Choroid plexus epithelial cell (primary cell): ENCODE measurements at regions not wholly inside any gene's neighbourhood (a gene's known extent, or its start where the extent isn't known, plus 50 kb on each side); places are given as distances from the start of the nearest gene placed in this dataset.

Experiments used
- DNase-seq: peaks from one replicate; pipeline ENCODE4 v3.0.0-alpha.2; 2010; ENCODE audit warnings: low read depth
- H3K4me3 ChIP-seq: 2 replicates; pipeline ENCODE4 v1.5.1; 2011; ENCODE audit warnings: low read depth, mild to moderate bottlenecking, control low read depth, low read length, moderate library complexity
- TF ChIP-seq, protein P1 (sequence below): conservative IDR thresholded peaks from 2 replicates; pipeline ENCODE4 v1.5.1; 2011; ENCODE audit warnings: low read depth, mild to moderate bottlenecking, control low read depth, inconsistent platforms, low read length, moderate library complexity

DNA sequence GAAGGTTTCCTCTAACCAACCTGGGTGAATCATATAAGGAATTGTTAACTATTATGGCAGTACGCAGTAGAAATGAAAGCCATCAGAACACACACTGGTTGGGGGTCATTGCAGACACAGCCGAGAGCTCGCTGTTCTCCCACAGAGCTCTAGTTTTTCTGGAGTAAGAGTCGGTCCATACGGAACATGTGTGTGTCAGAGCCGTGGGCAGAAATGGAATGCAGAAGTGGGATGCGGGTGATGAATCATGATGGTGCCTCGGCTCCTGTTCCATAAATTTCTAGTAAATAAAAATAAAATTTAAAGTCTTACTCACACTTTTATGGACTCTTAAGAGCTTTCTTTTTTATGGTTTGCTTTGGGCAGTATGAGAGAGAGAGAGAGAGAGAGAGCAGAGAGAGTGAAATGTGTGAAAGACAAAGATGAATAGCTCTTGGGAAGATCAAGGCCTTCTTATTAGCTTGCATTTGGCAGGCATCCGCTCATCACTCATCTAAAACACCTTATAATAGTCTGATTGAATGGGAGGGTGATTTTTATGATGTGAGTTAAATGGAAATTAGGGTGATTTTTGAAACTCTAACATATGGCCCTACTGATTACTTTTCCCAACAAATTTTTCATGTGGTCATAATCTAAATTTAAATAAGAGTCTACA, 98.8 kb upstream of the PFKP start:
- TF ChIP-seq, protein P1, sequence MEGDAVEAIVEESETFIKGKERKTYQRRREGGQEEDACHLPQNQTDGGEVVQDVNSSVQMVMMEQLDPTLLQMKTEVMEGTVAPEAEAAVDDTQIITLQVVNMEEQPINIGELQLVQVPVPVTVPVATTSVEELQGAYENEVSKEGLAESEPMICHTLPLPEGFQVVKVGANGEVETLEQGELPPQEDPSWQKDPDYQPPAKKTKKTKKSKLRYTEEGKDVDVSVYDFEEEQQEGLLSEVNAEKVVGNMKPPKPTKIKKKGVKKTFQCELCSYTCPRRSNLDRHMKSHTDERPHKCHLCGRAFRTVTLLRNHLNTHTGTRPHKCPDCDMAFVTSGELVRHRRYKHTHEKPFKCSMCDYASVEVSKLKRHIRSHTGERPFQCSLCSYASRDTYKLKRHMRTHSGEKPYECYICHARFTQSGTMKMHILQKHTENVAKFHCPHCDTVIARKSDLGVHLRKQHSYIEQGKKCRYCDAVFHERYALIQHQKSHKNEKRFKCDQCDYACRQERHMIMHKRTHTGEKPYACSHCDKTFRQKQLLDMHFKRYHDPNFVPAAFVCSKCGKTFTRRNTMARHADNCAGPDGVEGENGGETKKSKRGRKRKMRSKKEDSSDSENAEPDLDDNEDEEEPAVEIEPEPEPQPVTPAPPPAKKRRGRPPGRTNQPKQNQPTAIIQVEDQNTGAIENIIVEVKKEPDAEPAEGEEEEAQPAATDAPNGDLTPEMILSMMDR, result no peak
- H3K4me3 ChIP-seq, result no peak overlapping the region
- peak; percentile 31 for DNase-seq

DNA sequence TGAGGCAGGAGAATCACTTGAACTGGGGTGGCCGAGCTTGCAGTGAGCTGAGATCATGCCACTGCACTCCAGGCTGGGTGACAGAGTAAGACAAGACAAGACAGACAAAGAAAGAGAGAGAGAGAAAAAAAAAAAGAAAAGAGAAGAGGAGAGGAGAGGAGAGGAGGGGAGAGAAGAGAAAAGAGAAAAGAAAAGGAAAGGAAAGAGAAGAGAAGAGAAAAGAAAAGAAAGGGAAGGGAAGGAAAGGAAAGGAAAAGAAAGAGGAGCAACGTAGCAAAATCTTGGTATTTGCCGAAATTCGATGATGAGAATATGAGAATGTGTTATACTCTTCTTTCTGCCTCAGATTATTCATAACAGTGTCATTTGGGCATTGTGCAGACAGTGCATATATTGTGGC, 101.2 kb upstream of the PFKP start:
- DNase-seq, result no peak
- H3K4me3 ChIP-seq, result no peak overlapping the region
- TF ChIP-seq, protein P1, result no peak

DNA sequence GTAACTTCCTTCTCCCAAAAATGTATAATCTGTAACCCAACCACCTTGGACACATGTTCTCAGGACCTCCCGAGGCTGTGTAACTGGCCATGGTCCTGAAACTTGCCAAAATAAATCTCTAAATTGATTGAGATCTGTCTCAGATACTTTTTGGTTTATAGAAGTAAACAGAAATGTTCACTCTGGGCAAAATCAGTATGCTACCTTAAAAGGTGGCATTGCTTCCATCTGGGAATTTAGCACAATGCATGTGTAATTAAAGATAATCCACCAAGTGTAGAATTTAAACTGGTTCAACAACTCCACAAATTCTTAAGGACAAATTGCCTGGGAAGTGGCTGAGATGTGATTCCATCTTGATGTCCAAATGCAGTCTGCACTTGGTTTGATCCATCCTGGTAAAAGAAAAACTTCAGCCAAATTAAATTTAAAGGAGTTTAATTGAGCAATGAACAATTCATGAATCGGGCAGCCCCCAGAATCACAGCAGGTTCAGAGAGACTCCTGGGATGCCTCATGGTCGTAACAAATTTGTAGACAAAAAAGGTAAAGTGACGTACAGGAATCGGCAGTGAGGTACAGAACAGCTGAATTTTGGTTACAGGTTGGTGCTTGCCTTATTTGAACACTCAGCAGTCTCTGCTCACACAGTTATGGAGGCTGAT, 102.6 kb upstream of the PFKP start:
- TF ChIP-seq, protein P1, result no peak
- peak; percentile 15 for DNase-seq
- H3K4me3 ChIP-seq, result no peak overlapping the region

DNA sequence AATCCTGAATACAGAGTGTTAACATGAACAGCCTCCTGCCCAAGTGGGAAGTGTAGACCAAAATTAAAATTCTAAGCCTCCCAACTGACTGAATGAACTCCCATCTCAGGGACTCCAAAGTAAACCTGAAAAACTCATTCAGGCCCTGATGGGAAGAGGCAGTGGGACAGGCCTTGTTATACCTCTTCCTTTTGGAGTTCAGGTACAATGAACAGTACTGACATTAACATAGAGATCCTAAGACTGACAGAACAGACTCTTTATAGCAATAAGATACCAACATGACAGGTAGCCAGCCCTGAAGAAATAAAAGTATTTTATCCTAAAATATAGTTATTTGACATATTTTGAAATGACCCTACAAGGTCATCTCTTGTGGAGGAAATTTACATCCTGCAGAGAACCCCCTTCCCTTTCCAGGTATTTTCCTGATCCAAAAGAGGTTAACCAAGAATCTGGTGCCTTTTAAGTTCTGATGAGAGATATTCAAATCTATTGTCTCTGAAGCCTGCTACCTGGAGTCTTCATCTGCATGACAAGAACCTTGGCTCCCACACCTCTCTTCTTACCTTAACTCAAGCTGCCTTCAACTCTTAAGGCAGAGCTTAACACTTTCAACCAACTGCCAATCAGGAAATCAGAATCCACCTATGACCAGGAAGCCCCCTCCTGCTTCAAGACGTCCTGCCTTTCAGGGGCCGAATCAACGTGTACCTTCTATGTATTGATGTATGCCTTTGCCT, 103.3 kb upstream of the PFKP start:
- H3K4me3 ChIP-seq, result no peak overlapping the region
- TF ChIP-seq, protein P1, result no peak
- DNase-seq, result no peak

DNA sequence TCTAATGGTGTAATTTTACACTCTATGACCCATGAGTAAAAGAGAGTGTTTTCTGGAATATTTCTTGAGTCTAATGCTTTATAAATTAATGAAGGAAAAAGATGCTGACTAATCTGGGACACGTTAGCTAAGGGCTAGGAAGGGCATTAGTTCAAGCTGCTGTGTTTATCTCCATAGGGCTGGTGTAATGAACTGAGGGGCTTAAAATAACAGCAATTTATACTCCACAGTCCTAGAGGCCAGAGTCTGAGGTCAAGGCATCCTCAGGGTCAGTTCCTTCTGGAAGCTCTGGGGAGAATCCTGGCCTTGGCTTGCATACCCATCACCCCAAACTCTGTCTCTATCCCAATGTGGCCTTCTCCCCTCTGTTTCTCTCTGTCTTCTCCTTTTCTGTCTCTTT, 105.2 kb upstream of the PFKP start:
- no peak for DNase-seq
- no peak overlapping the region for H3K4me3 ChIP-seq
- TF ChIP-seq, protein P1, result no peak

DNA sequence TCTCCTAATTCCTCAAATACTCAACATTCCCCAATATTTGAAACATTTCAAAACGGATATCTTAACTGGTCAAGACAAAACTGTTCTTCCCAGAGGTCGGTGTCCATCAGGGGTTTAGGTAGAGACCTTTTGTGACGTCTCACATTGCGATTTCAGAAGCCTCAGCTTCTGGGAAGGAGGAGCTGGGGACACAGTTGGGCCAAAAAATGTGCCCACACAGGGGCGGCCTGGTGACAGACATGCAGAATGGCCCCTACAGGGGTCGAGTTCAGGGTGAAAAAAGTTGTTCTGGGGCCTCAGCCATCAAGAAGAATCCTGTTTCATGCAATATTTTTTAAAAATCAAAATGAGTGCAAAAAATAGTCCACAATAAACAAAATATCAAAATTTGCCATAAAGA, 108.7 kb upstream of the PFKP start:
- DNase-seq, result no peak
- H3K4me3 ChIP-seq, result no peak overlapping the region
- TF ChIP-seq, protein P1, result no peak
